Keratinocyte (primary cell): ENCODE measurements at regions not wholly inside any gene's neighbourhood (a gene's known extent, or its start where the extent isn't known, plus 50 kb on each side); places are given as distances from the start of the nearest gene placed in this dataset.
"Not testable (repeated sequence)": the region's sequence is repeated elsewhere in the genome, so short reads cannot be mapped to it uniquely, and the experiment has no call there.

Experiments used
- CTCF ChIP-seq, 3 experiments: IDR thresholded peaks in 1 of 3; conservative IDR thresholded peaks in 1 of 3; optimal IDR thresholded peaks in 1 of 3; 2 replicates in 2 of 3; 3 replicates in 1 of 3; pipeline versions ENCODE3 to v1.5.1; 2011; ENCODE audit warnings: low read length in 3 of 3, mild to moderate bottlenecking in 3 of 3, moderate library complexity in 2 of 3, control low read depth in 1 of 3, inconsistent platforms in 1 of 3; ENCODE audit not compliant: insufficient read depth in 2 of 3; ENCODE audit errors: extremely low read depth in 1 of 3
- EZH2 ChIP-seq: IDR thresholded peaks from one replicate; pipeline ENCODE4 v1.6.1; 2012; ENCODE audit warnings: inconsistent platforms, mild to moderate bottlenecking, low read length, moderate library complexity

- TF ChIP-seq CTCF (optimal IDR thresholded peaks at IDR 0.05 in 1 of 3, IDR thresholded peaks at IDR 0.05 in 1 of 3, conservative IDR thresholded peaks at IDR 0.05 in 1 of 3; ENCODE audit: extremely low read depth in 1 of 3, insufficient read depth in 2 of 3, low read length in 3 of 3); EZH2: not testable (repeated sequence)
These were observed 415.2 kb upstream of the NPAP1 start for GRCh38 chr15:24260407-24260806.
